OCI-LY3 (cell line): ENCODE measurements at regions not wholly inside any gene's neighbourhood (a gene's known extent, or its start where the extent isn't known, plus 50 kb on each side); places are given as distances from the start of the nearest gene placed in this dataset.

Source experiments
- CTCF ChIP-seq: fragments of 200-600, 300-600 bp; sonication (generic); IDR thresholded peaks from 2 replicates; pipeline ENCODE4 v1.5.1; 2014; ENCODE audit warnings: antibody characterized with exemption, low read length, low read depth
- EZH2phosphoT487 ChIP-seq: fragments of 200-600 bp; shearing (Covaris generic); IDR thresholded peaks from 2 replicates; pipeline ENCODE4 v1.6.1; 2018; ENCODE audit warnings: antibody characterized with exemption, mixed run types, low read depth

GRCh38 chr1:72837781-72838180, 555.4 kb upstream of the NEGR1 start:
- TF ChIP-seq CTCF (no peak), EZH2phosphoT487 (no peak)
